ENCODE measurements at regions not wholly inside any gene's neighbourhood (a gene's known extent, or its start where the extent isn't known, plus 50 kb on each side); places are given as distances from the start of the nearest gene placed in this dataset.
"Not testable (repeated sequence)": the region's sequence is repeated elsewhere in the genome, so short reads cannot be mapped to it uniquely, and the experiment has no call there.

GRCh38 chr2:13308989-13309388 lies 592.3 kb downstream of the TRIB2 start:
- H3K27me3 ChIP-seq (ENCODE audit: control insufficient read depth, insufficient read depth, low read length) = no peaks in the 10 kb centered on the region
- TF ChIP-seq CTCF (IDR thresholded peaks at IDR 0.05) = no peak
- no peaks in the 10 kb centered on the region for H3K4me1 ChIP-seq
- H3K27ac ChIP-seq = no peak overlapping the region
- H3K79me2 ChIP-seq = no peaks in the 10 kb centered on the region
- H3K9me3 ChIP-seq (ENCODE audit: control insufficient read depth, low read length) = no peaks in the 10 kb centered on the region
- no peak overlapping the region for H2AFZ ChIP-seq
- no peak overlapping the region for H3K4me2 ChIP-seq (ENCODE audit: low read length)
- no peak overlapping the region for H3K4me3 ChIP-seq (ENCODE audit: low read depth, low read length)
- no peaks in the 10 kb centered on the region for H3K36me3 ChIP-seq (ENCODE audit: control insufficient read depth, insufficient read depth, low read length)
- H3K9ac ChIP-seq = no peak overlapping the region

DNA sequence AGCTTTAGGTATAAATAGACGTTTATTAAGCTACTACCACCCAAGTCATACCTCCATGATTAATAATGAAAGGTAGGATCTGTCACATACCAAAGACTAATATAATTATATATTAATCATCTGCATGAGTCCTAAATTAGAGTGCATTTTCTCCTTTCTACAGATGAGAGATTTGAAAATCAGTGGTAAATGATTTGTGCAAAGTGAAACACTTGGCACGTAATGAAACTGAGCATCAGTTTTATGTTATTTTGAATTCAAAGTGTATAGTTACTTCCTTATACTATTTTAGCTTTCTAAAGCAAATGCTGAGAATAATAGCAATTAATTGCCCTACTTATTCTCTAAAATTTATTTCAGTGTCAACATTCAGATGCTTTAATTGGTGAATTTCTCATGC lies 615.3 kb downstream of the TRIB2 start:
- no peak overlapping the region for H3K27ac ChIP-seq
- TF ChIP-seq CTCF (IDR thresholded peaks at IDR 0.05) = no peak
- H3K9ac ChIP-seq = no peak overlapping the region

GRCh38 chr2:13334071-13334470 lies 617.3 kb downstream of the TRIB2 start:
- not testable (repeated sequence) for H3K27me3 ChIP-seq (ENCODE audit: control insufficient read depth, insufficient read depth, low read length); H3K4me2 ChIP-seq (ENCODE audit: low read length); H2AFZ ChIP-seq; H3K9me3 ChIP-seq (ENCODE audit: control insufficient read depth, low read length); H3K79me2 ChIP-seq; H3K4me1 ChIP-seq; H3K36me3 ChIP-seq (ENCODE audit: control insufficient read depth, insufficient read depth, low read length); H3K27ac ChIP-seq; H3K9ac ChIP-seq; H3K4me3 ChIP-seq (ENCODE audit: low read depth, low read length)

More for the DNA sequence above, 615.3 kb downstream of the TRIB2 start:
- Histone ChIP-seq H2AFZ (no peak overlapping the region), H3K36me3 (ENCODE audit: control insufficient read depth, insufficient read depth, low read length) (no peaks in the 10 kb centered on the region), H3K4me3 (ENCODE audit: low read depth, low read length) (no peak overlapping the region), H3K4me2 (ENCODE audit: low read length) (no peak overlapping the region), H3K9me3 (ENCODE audit: control insufficient read depth, low read length) (no peaks in the 10 kb centered on the region), H3K79me2 (no peaks in the 10 kb centered on the region), H3K27me3 (ENCODE audit: control insufficient read depth, insufficient read depth, low read length) (no peaks in the 10 kb centered on the region), H3K4me1 (no peaks in the 10 kb centered on the region)

DNA sequence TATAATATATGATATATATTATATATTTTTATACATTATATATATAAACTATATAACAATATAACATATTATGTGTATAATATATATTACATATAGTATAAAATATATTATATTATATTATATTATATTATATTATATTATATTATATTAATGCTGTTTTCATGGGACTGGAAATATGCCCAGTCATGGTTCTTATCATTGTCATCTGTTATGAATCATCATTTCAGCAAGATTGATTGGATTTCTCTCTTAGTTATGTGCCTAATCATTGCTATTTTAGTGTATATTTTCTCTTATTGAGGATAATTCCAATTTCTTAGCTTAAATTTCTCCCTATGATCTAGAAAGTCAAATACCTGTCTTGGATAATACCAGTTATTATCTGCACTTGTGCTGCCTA lies 617.8 kb downstream of the TRIB2 start:
- no peak overlapping the region for H3K27ac ChIP-seq
- H3K4me3 ChIP-seq (ENCODE audit: low read depth, low read length) = no peak overlapping the region

DNA sequence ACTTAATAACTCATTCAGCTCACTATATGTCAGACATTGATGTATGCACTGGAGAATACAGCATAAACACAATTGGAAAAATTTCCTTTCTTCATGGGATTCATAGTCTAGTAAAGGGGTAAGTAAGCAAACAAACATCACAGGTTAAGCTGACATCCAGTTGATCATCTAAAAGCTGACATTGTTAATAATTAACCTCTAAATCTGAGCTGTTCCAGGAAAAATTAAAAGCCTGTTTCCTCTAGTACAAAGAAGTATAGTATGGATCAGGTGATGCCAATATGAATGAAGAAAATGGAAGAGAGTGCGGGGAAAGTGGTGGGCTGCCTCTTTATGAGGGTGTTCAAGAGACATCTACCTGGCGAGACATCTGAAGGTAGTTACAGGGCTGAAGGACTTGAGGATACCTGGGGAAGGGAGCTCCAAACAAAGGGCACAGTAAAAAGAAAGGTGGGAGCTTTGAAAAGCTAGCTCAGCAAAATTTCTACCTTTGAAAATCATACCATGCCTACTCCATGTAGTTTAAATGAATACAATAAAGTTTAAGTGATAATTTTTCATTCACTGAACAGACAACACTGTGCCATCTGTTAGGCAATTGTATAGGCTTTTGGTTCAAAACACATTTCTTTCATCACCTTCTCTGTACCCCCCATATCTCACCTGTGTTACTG lies 619.3 kb downstream of the TRIB2 start:
- Histone ChIP-seq H3K4me3 (ENCODE audit: low read depth, low read length) (no peak overlapping the region), H3K79me2 (no peaks in the 10 kb centered on the region), H3K27ac (no peak overlapping the region), H3K4me2 (ENCODE audit: low read length) (no peak overlapping the region), H2AFZ (no peak overlapping the region), H3K9me3 (ENCODE audit: control insufficient read depth, low read length) (no peaks in the 10 kb centered on the region), H3K36me3 (ENCODE audit: control insufficient read depth, insufficient read depth, low read length) (no peaks in the 10 kb centered on the region), H3K9ac (no peak overlapping the region), H3K27me3 (ENCODE audit: control insufficient read depth, insufficient read depth, low read length) (no peaks in the 10 kb centered on the region), H3K4me1 (no peaks in the 10 kb centered on the region)
- TF ChIP-seq CTCF (IDR thresholded peaks at IDR 0.05) = no peak

More for the DNA sequence above, 617.8 kb downstream of the TRIB2 start:
- Histone ChIP-seq H3K4me2 (ENCODE audit: low read length) (no peak overlapping the region), H3K4me1 (no peaks in the 10 kb centered on the region), H3K79me2 (no peaks in the 10 kb centered on the region), H3K9me3 (ENCODE audit: control insufficient read depth, low read length) (no peaks in the 10 kb centered on the region), H2AFZ (no peak overlapping the region), H3K36me3 (ENCODE audit: control insufficient read depth, insufficient read depth, low read length) (no peaks in the 10 kb centered on the region), H3K9ac (no peak overlapping the region), H3K27me3 (ENCODE audit: control insufficient read depth, insufficient read depth, low read length) (no peaks in the 10 kb centered on the region)
- no peak for TF ChIP-seq CTCF (IDR thresholded peaks at IDR 0.05)

All from parathyroid adenoma (tissue), 2 donors.